ENCODE measurements at regions not wholly inside any gene's neighbourhood (a gene's known extent, or its start where the extent isn't known, plus 50 kb on each side); places are given as distances from the start of the nearest gene placed in this dataset.

DNA sequence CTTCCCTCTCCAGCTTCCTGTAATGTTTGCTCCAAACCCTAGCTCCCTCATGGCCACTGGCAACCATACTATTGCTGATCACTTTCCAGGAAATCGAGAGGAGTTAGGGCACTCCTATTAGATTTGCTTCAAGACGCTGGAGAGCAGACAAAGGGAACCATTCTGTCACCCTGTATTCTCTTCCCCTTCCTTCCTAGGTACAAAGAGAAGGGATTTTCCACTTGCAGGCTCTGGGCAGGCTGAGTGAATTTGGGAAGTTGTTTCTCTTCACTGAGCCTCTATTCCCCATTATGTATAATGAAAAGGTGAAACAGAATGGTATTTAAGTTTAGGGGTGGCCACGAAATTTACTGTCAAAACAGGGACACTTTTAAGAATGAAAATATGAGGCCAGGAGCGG lies 99.4 kb upstream of the LPP start:
- intact Hi-C loops (cut with micrococcal nuclease), result no loop called here

DNA sequence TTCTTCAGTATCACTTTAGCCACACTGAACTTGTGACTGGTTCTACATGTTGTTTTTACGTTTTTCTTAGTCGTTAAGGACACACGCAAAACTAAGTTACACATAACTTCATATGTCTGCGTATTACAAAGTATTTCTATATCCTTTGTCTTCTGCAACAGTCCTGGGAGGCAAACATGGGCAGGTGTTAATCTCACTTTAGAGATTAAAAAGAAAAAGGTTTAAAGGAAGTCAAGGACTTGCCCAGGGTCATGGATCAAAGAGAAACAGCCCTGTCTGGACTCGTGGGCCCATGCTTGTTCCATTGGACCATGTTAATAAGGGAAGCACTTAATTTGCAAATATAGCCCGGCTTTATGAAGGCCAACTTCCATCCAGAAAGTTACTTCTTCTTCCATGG lies 98.6 kb upstream of the LPP start:
- intact Hi-C loops (cut with micrococcal nuclease), result no loop called here

DNA sequence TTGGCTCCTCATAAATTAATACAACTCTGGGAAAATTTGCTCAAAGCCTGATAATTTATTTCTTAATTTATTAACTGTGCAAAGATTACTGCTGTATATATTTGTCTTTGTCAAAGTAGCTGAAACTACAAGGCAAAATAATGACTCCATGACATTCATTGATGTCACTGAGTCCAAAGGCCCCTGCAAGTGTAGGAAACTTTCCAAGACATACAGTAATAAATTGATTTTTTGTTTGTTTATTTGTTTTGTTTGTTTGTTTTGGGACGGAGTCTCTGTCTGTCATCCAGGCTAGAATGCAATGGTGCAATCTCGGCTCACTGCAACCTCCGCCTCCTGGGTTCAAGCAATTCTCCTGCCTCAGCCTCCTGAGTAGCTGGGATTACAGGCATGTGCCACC lies 96.8 kb upstream of the LPP start:
- intact Hi-C loops (cut with micrococcal nuclease), result no loop called here

DNA sequence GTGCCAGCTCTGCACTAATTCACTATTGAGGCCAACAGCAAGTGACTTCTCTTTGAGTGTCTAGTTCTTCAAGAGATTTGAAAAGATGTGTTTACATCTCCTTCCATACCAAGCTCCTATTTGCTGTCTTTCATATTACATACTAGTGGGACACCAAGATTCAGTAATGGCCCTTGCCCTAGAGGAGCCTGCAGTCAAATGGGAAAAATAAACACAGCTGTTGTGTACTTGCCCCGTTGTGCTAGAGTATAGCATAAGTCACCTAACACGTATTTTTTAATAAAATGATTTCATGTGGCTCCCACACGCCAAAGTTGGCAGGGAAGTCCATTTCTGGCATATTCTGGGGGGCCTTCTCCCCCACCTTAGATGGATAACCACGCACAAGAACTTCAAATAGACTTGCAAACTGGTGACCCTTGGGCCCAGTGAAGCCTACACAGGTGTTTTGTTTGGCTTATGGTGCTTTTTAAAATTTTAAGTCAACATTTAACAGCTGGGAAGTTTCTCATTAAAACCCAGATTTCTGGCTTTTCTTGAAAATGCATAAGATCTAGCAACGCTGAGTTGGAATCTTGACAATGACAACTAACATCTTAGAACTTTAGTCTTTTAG lies 95.3 kb upstream of the LPP start:
- intact Hi-C loops (cut with micrococcal nuclease), result no loop called here

DNA sequence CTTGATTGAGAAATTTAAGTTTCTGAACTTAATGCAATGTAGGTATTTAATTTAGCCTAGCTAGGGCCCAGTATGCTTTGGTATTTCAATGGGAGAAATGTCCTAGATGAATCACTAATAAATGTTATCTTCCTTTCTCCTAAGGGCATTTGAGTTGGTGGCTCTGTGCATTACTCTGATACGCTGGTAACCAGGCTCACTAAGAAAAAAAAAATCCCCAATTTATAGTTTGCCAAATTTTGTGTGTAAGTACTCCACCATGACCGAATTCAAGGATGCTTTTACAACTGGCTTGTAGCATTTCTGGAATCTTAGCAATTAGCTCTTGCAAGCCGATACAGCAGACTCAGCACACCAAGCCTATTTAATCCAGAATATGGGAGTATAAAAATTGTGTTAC lies 94.6 kb upstream of the LPP start:
- intact Hi-C loops (cut with micrococcal nuclease), result no loop called here

DNA sequence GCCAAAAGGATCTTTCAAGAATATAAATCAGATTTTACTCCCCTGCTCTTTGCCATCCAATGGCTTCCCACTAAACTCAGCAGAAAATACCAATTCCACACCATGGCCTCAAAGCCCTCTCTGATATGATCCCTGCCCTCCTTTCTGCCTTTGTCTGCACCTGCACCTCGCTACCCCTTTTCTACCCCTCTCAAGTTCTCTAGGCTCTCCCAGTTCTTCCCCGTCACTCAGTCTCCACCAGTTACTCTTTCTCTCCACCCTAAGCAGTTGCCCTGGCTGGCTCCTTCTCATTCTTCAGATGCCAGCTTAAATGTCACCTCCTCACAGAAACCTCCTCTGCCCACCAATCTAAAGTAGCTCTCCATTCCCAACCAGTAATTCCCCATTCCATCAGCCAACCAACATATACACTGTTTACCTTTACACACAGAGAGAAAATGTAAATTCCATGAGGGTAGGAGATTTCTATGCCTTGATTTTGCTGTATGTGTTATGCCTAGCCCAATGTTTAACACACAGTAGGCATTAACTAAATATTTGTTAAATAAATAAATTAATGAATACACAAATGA lies 93.6 kb upstream of the LPP start:
- intact Hi-C loops (cut with micrococcal nuclease), result loop anchor here (2.0 kb wide), 3 partner anchors 62 to 258 kb away; no protein-coding TSS in a partner anchor

DNA sequence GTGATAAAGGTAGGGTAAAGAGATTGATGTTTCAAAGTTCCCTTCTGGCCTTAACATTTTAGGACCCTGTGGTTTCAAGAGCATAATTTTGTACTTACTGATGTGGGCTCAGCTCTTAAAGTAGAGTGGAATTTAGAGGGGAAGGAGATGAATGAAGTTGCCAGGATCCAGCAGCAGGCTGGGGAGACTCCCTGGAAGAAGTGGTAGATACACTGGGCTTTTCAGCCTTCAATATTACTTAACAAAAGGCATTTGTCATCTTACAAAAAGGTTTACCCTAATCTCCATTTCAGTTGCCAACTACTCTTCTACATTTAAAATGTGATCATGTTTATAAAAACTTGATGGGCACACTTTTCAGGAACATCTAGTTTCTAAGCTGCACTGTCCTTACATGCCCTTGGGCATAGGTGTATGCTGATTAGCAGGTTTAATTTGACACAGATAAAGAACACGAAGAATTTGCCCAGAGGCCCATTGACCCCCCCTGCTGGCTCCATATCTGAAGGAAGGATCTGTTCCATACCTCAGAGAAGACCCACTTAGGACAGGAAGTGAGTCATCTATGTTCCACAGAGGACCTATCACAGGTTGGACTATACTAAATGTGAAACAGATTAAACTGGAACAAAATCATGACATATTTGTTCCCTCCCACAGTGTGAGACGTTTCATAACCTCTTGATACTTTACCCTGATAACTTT lies 93.0 kb upstream of the LPP start:
- intact Hi-C loops (cut with micrococcal nuclease), result loop anchor here (1.0 to 2.0 kb wide), 9 partner anchors 62 to 856 kb away; partner anchors contain the start of gene LPP

DNA sequence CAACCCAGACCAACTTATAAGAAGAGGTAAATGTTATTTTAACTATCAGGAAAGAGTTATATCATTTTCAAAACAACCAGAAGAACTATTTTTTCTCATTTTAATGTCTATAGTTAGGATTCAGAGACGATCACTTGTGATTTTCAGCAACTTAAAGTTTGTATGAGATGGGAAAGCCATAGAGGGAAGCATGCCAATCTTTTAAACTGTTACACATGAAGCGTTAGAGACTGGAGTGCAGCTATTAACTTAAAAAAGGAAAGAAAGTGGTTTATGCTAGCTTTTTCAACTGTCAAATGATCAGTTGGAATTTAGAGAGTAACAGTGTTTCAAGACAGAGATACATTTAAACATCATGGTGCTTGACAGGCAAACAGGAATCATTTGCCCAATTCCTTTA lies 91.7 kb upstream of the LPP start:
- intact Hi-C loops (cut with micrococcal nuclease), result no loop called here

DNA sequence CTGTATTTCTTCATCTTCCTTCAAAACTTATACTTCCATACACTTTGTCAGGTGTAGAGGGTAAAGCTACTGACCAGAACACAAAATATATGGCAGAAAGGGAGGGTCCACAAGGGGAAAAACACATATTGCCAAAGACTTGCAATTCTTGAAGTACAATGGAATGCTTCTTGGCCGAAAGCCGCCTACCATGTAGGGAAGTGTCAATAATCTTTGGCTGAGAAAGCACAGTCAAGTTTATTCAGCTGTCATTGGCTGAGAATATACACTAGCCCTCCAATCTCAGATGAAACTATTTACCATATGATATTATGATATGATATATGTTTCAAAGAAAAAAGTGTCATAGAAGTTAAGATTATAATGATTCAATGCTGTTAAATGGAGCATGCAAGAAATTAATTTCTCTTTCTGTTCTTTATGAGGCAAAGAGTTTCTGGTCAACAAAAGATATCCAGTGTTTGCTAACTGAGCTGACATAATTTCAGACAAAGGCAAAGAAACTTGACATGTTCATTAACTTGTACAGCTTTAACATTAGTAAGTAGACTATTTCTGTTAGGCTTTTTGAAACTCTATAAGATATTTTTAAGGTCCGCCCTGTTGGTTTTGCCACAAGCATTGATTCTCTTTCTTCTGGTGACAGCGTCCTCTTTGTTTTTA lies 89.0 kb upstream of the LPP start:
- intact Hi-C loops (cut with micrococcal nuclease), result no loop called here

DNA sequence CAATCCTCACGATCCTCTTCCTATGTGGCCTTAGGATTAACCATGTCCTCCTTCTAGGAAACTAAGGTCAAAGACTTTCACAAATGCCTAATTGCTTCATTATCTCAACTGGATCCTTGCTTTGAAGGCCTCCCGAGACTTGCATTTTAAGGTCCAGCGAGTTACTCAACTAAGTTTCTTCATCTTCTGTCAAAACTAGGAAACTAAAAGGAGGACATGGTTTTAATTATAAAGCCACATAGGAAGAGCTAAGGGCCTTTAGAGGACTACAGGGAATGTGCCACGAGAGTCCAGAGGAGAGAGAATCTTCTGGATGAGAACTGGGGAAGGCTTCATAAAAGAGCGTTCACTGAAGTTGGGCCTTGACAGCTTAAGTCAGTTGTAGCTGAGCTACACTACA lies 87.8 kb upstream of the LPP start:
- intact Hi-C loops (cut with micrococcal nuclease), result no loop called here

DNA sequence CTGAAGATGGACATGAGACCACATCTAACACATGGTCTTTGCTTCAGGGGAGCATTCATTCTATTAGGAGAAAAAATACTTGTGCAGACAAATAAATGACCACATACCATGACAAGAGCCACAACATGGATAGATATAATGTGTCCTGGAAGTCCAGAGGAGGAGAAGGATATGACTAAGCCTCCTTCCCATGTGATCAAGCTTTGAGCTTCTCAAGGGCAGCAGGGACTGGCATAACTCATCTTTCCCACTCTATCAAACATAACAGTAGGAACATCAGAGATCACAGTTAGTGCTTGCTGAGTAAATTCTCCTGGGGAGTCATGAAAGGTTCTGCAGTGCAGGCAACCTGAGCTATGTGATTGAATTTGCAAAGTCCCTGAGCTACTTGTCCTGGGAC lies 86.0 kb upstream of the LPP start:
- intact Hi-C loops (cut with micrococcal nuclease), result no loop called here

DNA sequence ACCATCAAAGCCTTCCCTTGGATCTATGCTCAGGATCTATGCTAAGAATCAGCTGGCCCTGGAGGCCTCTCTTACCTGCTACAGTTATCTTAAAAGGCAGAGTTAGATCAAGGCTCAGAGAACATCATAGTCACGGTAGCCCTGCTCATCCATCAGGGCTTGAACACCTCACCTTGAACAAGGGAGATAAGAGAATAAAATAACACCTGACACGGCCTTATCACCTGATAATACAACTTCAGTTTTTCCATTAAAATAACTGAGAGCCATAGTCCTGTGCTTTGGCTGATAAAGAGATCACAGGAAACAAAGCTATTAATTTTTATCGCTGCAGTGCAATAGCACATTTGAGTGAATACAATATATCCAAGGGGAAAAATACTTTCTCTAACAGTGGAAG lies 85.6 kb upstream of the LPP start:
- intact Hi-C loops (cut with micrococcal nuclease), result no loop called here

DNA sequence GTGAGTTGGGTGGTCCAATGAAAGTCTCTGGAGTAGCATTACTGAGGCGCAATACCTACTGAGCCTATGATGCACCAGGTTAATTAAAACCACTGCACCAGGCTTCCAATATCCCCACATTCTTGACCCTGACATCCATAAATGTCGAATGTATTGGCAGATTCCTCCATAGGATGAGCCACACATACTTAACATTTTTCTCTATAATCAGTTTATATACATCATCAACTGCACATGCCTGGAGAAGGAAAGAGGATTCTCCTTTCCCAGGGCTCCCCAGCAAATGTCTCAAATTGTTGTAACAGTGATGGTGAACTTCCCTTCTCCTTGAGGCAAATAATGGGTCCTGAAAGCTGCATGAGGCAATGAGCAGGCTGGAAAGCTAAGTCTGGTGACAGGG lies 82.3 kb upstream of the LPP start:
- intact Hi-C loops (cut with micrococcal nuclease), result loop anchor here (2.0 kb wide), 1 partner anchor 63 kb away; no protein-coding TSS in a partner anchor

DNA sequence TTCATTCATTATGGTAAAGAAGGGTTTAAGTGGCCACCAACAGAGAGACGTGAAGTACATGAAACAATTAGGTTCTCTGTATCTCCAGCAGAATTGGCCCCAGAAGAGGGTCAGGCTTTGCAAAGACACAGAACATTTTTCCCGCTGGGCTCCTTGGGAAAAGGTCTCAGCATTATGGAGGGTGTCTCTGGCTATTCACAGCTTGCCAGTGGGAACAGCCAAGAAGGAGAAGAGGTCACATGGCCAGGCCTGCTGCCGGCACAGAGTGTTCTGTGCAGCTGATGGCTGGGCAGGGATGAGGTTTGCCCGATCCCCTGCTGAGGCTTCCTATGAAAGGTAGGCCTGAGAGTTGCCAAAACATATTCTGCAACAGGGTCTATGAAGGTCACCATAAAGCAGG lies 77.8 kb upstream of the LPP start:
- intact Hi-C loops (cut with micrococcal nuclease), result no loop called here

DNA sequence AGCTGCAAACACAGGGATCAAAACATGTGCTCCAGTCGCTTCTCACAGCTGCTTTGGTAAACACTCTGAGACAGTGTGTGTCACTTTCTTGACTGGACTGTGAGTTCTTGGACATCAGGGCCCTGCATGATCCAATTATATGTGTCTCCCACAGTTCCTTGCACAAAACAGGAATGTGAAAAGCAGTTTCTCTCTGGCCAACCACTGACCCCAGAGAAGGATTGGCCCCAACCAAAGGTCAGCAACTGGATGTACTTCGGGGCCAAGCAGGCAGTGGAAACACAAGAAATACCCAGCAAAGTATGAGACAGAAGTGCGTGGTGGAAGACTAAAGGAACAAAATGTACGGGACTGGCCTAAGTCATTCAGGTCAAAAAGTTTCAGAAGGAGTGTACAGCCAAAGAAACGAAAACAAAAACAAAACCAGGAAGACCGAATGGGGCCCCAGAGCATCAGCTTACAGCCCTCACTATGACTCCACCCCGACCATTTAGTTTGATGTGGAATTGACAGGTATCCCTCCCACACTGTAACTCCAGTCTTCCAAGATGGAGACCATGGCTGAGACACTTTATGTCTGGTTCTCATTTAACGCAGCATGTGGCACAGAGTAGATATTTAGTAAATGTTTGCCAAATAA lies 76.7 kb upstream of the LPP start:
- intact Hi-C loops (cut with micrococcal nuclease), result no loop called here

DNA sequence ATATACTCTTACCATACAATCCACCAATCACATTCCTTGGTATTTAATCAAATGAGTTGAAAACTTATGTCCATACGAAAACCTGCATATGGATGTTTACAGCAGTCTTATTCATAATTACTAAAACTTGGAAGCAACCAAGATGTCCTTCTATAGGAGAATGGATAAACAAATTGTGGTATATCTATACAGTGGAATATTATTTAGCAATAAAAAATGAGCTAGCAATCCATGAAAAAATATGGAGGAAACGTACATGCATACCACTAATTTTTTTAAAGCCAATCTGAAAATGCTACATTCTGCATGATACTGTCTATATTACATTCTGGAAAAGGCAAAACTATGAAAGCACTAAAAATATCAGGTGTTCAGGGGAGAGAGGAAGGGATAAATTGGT lies 73.9 kb upstream of the LPP start:
- intact Hi-C loops (cut with micrococcal nuclease), result no loop called here

DNA sequence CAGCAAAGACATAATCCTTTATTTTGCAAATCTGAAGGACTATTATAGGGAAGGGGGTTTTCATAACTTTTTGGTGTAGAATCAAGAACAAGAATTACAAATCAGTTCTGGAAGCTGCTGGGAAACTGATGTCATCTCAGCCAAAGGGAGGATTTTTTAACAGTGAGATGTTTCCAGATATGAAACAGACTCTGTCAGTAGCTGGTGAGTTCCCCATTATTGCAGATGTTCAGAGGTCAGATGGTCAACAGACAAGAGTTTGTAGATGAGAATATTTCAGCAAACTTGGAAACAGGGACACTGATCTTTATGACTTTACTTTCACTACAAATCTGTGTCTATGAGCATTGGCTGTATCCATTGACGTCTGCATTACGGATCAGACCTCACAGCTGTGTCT lies 71.9 kb upstream of the LPP start:
- intact Hi-C loops (cut with micrococcal nuclease), result no loop called here

DNA sequence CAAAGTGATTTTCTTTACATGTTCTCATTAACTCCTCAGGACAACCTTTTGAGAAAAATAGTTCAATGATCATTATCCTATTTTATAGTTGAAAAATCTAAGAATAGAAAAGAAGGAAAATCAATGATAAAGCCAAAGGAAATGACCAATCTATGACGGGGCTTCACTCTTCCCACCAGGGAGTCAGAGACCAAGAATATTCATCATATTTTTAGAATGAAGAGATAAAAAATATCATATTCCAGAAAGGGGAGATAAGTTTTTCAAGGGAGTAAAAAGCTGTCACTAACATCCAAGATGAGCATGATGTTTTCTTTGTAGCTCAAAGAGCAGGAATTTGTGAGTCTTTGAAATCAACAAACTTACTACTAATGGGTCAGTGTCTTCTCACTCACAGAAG lies 71.5 kb upstream of the LPP start:
- intact Hi-C loops (cut with micrococcal nuclease), result no loop called here

DNA sequence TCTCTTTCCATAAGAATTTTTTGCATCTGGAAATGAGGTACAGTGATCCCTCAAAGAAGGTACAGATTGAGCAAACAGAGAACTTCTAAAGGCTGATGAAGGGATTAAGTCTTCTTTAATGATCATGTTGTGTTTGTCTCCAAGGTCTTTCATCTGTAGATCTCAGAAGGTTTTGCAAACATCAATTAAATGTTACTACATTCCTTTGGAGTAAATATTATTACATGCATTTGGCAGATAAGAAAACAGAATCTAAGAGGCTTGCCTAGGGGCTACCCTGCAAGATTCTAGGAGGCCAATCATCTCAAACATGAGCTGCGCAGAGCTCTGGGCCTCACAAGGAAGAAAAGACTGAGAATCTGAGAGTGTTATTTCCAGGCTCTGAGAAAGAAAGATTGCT lies 70.9 kb upstream of the LPP start:
- intact Hi-C loops (cut with micrococcal nuclease), result no loop called here

DNA sequence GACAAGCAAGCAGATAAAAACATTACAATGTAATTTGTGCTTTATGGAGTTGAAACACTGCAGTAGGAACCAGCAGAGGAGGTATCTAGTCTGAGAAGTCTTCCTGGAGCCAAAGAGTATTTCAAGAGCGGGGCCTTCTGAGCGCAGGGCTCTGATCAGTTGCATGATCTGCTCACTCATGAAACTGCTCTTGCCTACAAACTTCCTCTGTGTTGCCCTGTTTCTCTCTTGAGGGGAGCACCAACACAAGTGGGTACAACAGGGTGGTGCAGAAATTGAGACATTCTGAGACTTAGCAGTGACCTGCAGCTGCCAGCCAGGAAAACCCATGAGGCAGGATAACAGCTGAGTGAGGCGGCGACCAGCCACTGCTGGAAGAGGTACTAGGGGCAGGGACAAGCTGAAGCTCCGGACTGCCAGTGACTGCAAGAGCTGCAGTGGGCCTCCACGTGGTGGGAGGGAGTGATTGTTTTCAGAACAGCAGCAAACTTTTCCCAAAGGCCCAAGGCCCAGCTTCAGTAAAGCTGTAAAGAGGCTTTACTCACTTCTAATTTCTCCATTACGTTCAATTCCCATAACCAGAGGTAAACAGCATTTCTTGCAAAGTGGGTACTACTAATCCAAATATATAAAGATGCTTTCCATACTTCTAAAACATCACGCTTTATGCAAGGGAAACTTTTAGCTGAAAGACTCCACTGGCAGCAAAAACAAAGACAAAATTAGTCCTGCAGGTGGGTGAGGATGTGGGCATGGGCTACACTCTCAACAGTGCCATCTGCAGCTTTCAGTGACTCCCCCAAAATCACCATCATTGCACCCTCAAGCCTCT lies 69.0 kb upstream of the LPP start:
- intact Hi-C loops (cut with micrococcal nuclease), result no loop called here
